Esophagus muscularis mucosa (tissue), 4 donors: ENCODE measurements at regions not wholly inside any gene's neighbourhood (a gene's known extent, or its start where the extent isn't known, plus 50 kb on each side); places are given as distances from the start of the nearest gene placed in this dataset.

Experiments used
- DNase-seq: peaks from one replicate; pipeline ENCODE4 v3.0.0-alpha.2; 2017; ENCODE audit errors: extremely low spot score
- H3K27ac ChIP-seq, 4 donors: fragments of 200-600 bp; sonication (generic); replicated peaks in 1 of 4; 1 replicate in 3 of 4; 2 replicates in 1 of 4; pipeline ENCODE4 v1.5.1; 2016 to 2019; ENCODE audit warnings: mild to moderate bottlenecking in 1 of 4
- H3K27me3 ChIP-seq, 4 donors: fragments of 200-600 bp; sonication (generic); one replicate each; pipeline versions ENCODE4 v1.5.1 to v1.6.0; 2016 to 2019
- H3K36me3 ChIP-seq, 4 donors: fragments of 200-600 bp; sonication (generic); one replicate each; pipeline ENCODE4 v1.5.1; 2016 to 2019
- H3K4me1 ChIP-seq, 4 donors: fragments of 200-600 bp; sonication (generic); one replicate each; pipeline ENCODE4 v1.5.1; 2016 to 2019
- H3K4me3 ChIP-seq, 4 donors: fragments of 200-600 bp; sonication (generic); 1 replicate in 2 of 4; 2 replicates in 2 of 4; pipeline ENCODE4 v1.5.1; 2016 to 2019; ENCODE audit warnings: mild to moderate bottlenecking in 4 of 4, moderate library complexity in 1 of 4
- H3K9me3 ChIP-seq, 4 donors: fragments of 200-600 bp; sonication (generic); 1 replicate in 3 of 4; 2 replicates in 1 of 4; pipeline ENCODE4 v1.5.1; 2016 to 2019
- EP300 ChIP-seq: sonication (generic); formaldehyde crosslinking; IDR thresholded peaks from one replicate; pipeline ENCODE4 v1.6.1; 2017; ENCODE audit warnings: antibody characterized with exemption
- POLR2A ChIP-seq: fragments of 450-650 bp; IDR thresholded peaks from one replicate; pipeline ENCODE4 v1.6.1; 2017; ENCODE audit warnings: antibody characterized with exemption, moderate library complexity, mild to moderate bottlenecking, low read depth
- POLR2AphosphoS5 ChIP-seq, 2 donors: sonication (generic); formaldehyde crosslinking; IDR thresholded peaks; one replicate each; pipeline ENCODE4 v1.6.1; 2017; ENCODE audit warnings: antibody characterized with exemption in 2 of 2
- WGBS: methylation state at CpG from one replicate; pipeline ENCODE4 v1.1.5; 2018; 5-methylcytosine and 5-hydroxymethylcytosine counted together
- intact Hi-C: fragments of 100-400 bp; cut with DNase I; formaldehyde crosslinking; loops from one replicate; pipeline ENCODE4 v1.15.1; 2023
- TF ChIP-seq, protein P1 (sequence below), 3 experiments: fragments of 200-600 bp in 2 of 3; fragments of 450-650 bp in 1 of 3; sonication (generic) in 2 of 3; IDR thresholded peaks; one replicate each; pipeline ENCODE4 v1.5.1; 2017 to 2019; ENCODE audit warnings: antibody characterized with exemption in 3 of 3, mild to moderate bottlenecking in 2 of 3, moderate library complexity in 1 of 3

- H3K27me3 ChIP-seq = no peaks in the 10 kb centered on the region
- H3K4me3 ChIP-seq = no peak overlapping the region
- WGBS = 75% methylated on average over 2 of the region's 2 CpGs
- intact Hi-C loops = no loop called here
- no peak overlapping the region for H3K27ac ChIP-seq
- no peak for TF ChIP-seq POLR2AphosphoS5 (IDR thresholded peaks at IDR 0.05)
- no peak for TF ChIP-seq EP300
- TF ChIP-seq, protein P1, sequence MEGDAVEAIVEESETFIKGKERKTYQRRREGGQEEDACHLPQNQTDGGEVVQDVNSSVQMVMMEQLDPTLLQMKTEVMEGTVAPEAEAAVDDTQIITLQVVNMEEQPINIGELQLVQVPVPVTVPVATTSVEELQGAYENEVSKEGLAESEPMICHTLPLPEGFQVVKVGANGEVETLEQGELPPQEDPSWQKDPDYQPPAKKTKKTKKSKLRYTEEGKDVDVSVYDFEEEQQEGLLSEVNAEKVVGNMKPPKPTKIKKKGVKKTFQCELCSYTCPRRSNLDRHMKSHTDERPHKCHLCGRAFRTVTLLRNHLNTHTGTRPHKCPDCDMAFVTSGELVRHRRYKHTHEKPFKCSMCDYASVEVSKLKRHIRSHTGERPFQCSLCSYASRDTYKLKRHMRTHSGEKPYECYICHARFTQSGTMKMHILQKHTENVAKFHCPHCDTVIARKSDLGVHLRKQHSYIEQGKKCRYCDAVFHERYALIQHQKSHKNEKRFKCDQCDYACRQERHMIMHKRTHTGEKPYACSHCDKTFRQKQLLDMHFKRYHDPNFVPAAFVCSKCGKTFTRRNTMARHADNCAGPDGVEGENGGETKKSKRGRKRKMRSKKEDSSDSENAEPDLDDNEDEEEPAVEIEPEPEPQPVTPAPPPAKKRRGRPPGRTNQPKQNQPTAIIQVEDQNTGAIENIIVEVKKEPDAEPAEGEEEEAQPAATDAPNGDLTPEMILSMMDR (IDR thresholded peaks at IDR 0.05) = no peak
- no peak for TF ChIP-seq POLR2A
- no peak for DNase-seq
- H3K9me3 ChIP-seq = no peaks in the 10 kb centered on the region
- H3K4me1 ChIP-seq = no peaks in the 10 kb centered on the region
- H3K36me3 ChIP-seq = no peaks in the 10 kb centered on the region
Observed at GRCh38 chr11:106271686-106272085, 194.2 kb downstream of the AASDHPPT start.

- intact Hi-C loops = no loop called here
- TF ChIP-seq, protein P1 (IDR thresholded peaks at IDR 0.05) = no peak
- TF ChIP-seq EP300 = no peak
- no peak for TF ChIP-seq POLR2AphosphoS5 (IDR thresholded peaks at IDR 0.05)
- no peak for TF ChIP-seq POLR2A
- Histone ChIP-seq H3K9me3 (no peaks in the 10 kb centered on the region), H3K27me3 (no peaks in the 10 kb centered on the region), H3K4me1 (no peaks in the 10 kb centered on the region), H3K4me3 (no peak overlapping the region), H3K27ac (no peak overlapping the region), H3K36me3 (no peaks in the 10 kb centered on the region)
- 69% methylated on average over 1 of the region's 1 CpG for WGBS
- DNase-seq = no peak
Observed at GRCh38 chr11:106275151-106275550, 197.7 kb downstream of the AASDHPPT start.

DNA sequence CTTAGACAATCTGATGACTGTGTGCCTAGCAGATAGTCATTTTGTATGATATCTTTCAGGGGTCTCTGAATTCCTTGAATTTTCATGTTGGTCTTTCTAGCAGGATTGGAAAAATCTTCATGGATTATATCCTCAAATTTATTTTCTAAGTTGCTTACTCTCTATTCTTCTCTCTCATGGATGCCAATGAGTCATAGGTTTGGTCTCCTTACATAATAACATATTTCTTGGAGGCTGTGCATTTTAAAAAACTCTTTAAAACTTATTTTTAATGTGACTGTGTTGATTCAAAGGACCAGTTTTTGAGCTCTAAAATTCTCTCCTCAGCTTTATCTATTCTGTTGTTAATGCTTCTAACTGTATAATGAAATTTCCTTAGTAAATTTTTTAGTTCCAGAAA, 198.7 kb downstream of the AASDHPPT start:
- Histone ChIP-seq H3K4me1 (no peaks in the 10 kb centered on the region), H3K27ac (no peak overlapping the region), H3K4me3 (no peak overlapping the region), H3K9me3 (no peaks in the 10 kb centered on the region), H3K27me3 (no peaks in the 10 kb centered on the region), H3K36me3 (no peaks in the 10 kb centered on the region)
- intact Hi-C loops = no loop called here
- no peak for DNase-seq
- TF ChIP-seq EP300 (no peak), POLR2A (no peak), POLR2AphosphoS5 (IDR thresholded peaks at IDR 0.05) (no peak)
- TF ChIP-seq, protein P1 (IDR thresholded peaks at IDR 0.05) = no peak

DNA sequence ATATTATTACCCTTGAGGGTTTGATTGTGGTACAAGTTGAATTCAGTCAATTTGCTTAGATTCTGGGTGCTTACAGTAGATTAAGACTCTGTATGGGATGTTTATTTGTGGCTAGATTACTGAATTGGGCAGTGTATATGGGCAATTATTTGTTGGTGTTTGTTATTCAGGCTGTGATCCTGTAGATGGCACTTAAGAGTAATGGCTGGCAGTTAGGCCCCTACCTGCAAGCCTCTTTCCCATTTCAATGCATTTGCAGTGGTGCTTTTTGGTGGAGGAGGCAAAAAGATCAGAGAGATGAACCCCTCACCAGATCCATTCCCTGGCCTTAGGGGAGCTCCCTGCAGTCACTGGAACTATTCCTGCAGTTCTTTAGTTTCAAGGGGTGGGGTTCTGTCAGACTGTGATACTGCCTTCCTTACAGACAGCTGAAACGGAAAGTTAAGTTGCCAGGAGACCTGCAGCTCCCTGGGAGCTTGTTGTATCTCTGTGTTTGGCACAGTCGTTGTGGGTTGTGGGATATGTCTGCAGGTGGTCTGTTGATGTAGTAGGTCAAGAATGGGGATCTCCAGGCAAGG, 199.5 kb downstream of the AASDHPPT start:
- TF ChIP-seq, protein P1 (IDR thresholded peaks at IDR 0.05) = no peak
- no peaks in the 10 kb centered on the region for H3K27me3 ChIP-seq
- no peak overlapping the region for H3K4me3 ChIP-seq
- DNase-seq = no peak
- no peaks in the 10 kb centered on the region for H3K4me1 ChIP-seq
- H3K9me3 ChIP-seq = no peaks in the 10 kb centered on the region
- H3K36me3 ChIP-seq = no peaks in the 10 kb centered on the region
- WGBS = 42% methylated on average over 2 of the region's 2 CpGs
- intact Hi-C loops = no loop called here
- no peak overlapping the region for H3K27ac ChIP-seq

DNA sequence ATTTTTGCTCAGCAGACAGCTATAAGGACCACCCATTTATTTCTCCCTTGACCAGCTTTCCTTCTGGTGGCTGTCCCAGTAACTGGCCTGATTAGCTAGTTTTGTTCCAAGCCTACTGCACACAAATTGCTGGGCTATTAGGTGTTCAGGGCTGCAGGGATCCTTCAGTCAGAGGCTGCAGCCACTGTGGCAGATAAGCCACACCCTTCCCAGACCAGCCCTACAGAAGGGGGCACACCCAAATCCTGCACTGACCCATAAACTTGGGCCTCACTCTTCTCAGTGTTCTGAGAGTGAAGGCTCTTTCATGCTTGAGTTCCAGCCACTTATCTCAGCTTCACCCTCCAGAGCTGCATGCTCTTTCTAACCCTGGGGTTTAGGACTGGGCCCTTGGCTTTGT, 200.0 kb downstream of the AASDHPPT start:
- DNase-seq = no peak
- no peaks in the 10 kb centered on the region for H3K4me1 ChIP-seq

More for the DNA sequence above, 200.0 kb downstream of the AASDHPPT start:
- Histone ChIP-seq H3K27me3 (no peaks in the 10 kb centered on the region), H3K4me3 (no peak overlapping the region), H3K9me3 (no peaks in the 10 kb centered on the region), H3K36me3 (no peaks in the 10 kb centered on the region), H3K27ac (no peak overlapping the region)
- TF ChIP-seq, protein P1 (IDR thresholded peaks at IDR 0.05) = no peak
- TF ChIP-seq EP300 = no peak
- intact Hi-C loops = no loop called here
